H9 (cell line): ENCODE measurements at regions not wholly inside any gene's neighbourhood (a gene's known extent, or its start where the extent isn't known, plus 50 kb on each side); places are given as distances from the start of the nearest gene placed in this dataset.

Experiments
- DNase-seq: peaks from one replicate; pipeline ENCODE4 v3.0.0-alpha.2; 2017
- H2AFZ ChIP-seq: one replicate; pipeline ENCODE4 v1.6.1; 2013; ENCODE audit warnings: mild to moderate bottlenecking, low read length, control low read depth, moderate library complexity
- H2AK5ac ChIP-seq: 2 replicates; pipeline ENCODE4 v1.6.1; 2013; ENCODE audit warnings: low read length, control low read depth, mixed read lengths; ENCODE audit not compliant: insufficient read length
- H2BK120ac ChIP-seq: one replicate; pipeline ENCODE4 v1.6.1; 2013; ENCODE audit warnings: low read depth, mild to moderate bottlenecking, low read length, control low read depth, inconsistent platforms; ENCODE audit not compliant: poor library complexity, severe bottlenecking
- H2BK12ac ChIP-seq: 2 replicates; pipeline ENCODE4 v1.6.1; 2013; ENCODE audit warnings: low read length, control low read depth, mixed read lengths, low read depth; ENCODE audit not compliant: insufficient read length
- H2BK15ac ChIP-seq: 2 replicates; pipeline ENCODE4 v1.6.1; 2013; ENCODE audit warnings: low read depth, low read length, control low read depth
- H2BK20ac ChIP-seq: one replicate; pipeline ENCODE4 v1.6.1; 2013; ENCODE audit warnings: low read depth, mild to moderate bottlenecking, low read length, control low read depth, inconsistent platforms; ENCODE audit not compliant: poor library complexity, severe bottlenecking
- H2BK5ac ChIP-seq: 2 replicates; pipeline ENCODE4 v1.6.1; 2013; ENCODE audit warnings: low read length, control low read depth, mixed read lengths; ENCODE audit not compliant: insufficient read length
- H3K14ac ChIP-seq: 2 replicates; pipeline ENCODE4 v1.6.1; 2013; ENCODE audit warnings: low read length, control low read depth; ENCODE audit not compliant: insufficient read depth
- H3K18ac ChIP-seq: 2 replicates; pipeline ENCODE4 v1.6.1; 2013; ENCODE audit warnings: low read depth, mild to moderate bottlenecking, mixed read lengths, low read length, control low read depth; ENCODE audit not compliant: insufficient read length
- H3K23ac ChIP-seq: 2 replicates; pipeline ENCODE4 v1.6.1; 2013; ENCODE audit warnings: low read length, control low read depth, mixed read lengths, low read depth; ENCODE audit not compliant: insufficient read length
- H3K23me2 ChIP-seq: 2 replicates; pipeline ENCODE4 v1.6.1; 2013; ENCODE audit warnings: low read depth, mild to moderate bottlenecking, mixed read lengths, low read length, control low read depth; ENCODE audit not compliant: insufficient read length, poor library complexity, severe bottlenecking
- H3K27ac ChIP-seq: 2 replicates; pipeline ENCODE4 v1.5.1; 2013; ENCODE audit warnings: low read length, control low read depth, mixed read lengths, low read depth; ENCODE audit not compliant: insufficient read length
- H3K27me3 ChIP-seq: 2 replicates; pipeline ENCODE4 v1.6.1; 2013; ENCODE audit warnings: low read length, control low read depth, inconsistent platforms; ENCODE audit not compliant: insufficient read depth
- H3K4ac ChIP-seq: 2 replicates; pipeline ENCODE4 v1.6.1; 2013; ENCODE audit warnings: low read depth, mild to moderate bottlenecking, control low read depth, inconsistent platforms, low read length, moderate library complexity
- H3K4me1 ChIP-seq: 2 replicates; pipeline ENCODE4 v1.6.1; 2013; ENCODE audit warnings: low read length, control low read depth, inconsistent platforms; ENCODE audit not compliant: insufficient read depth
- H3K4me2 ChIP-seq: 2 replicates; pipeline ENCODE4 v1.6.1; 2013; ENCODE audit warnings: low read length, control low read depth, mixed read lengths; ENCODE audit not compliant: insufficient read length, insufficient read depth
- H3K56ac ChIP-seq: 2 replicates; pipeline ENCODE4 v1.6.1; 2013; ENCODE audit warnings: low read depth, mild to moderate bottlenecking, mixed read lengths, low read length, control low read depth; ENCODE audit not compliant: insufficient read length
- H3K79me1 ChIP-seq: 2 replicates; pipeline ENCODE4 v1.6.1; 2013; ENCODE audit warnings: low read depth, mild to moderate bottlenecking, moderate library complexity, low read length, control low read depth, inconsistent platforms; ENCODE audit not compliant: insufficient read depth, poor library complexity, severe bottlenecking
- H3K79me2 ChIP-seq: 2 replicates; pipeline ENCODE4 v1.6.1; 2013; ENCODE audit warnings: low read length, control low read depth, inconsistent platforms; ENCODE audit not compliant: insufficient read depth
- H3K9ac ChIP-seq: 2 replicates; pipeline ENCODE4 v1.6.1; 2013; ENCODE audit warnings: low read length, control low read depth, mixed read lengths; ENCODE audit not compliant: insufficient read length; ENCODE audit errors: extremely low read depth
- H3K9me3 ChIP-seq: one replicate; pipeline ENCODE4 v1.6.1; 2013; ENCODE audit warnings: low read depth, low read length, inconsistent platforms; ENCODE audit not compliant: control insufficient read depth
- H3T11ph ChIP-seq: one replicate; pipeline ENCODE4 v1.6.1; 2013; ENCODE audit warnings: mild to moderate bottlenecking, low read length, control low read depth, inconsistent platforms
- H4K20me1 ChIP-seq: one replicate; pipeline ENCODE4 v1.6.1; 2013; ENCODE audit not compliant: control insufficient read depth, insufficient read length, insufficient read depth
- H4K5ac ChIP-seq: 2 replicates; pipeline ENCODE4 v1.6.1; 2013; ENCODE audit warnings: low read depth, mild to moderate bottlenecking, mixed read lengths, low read length, control low read depth; ENCODE audit not compliant: insufficient read length
- H4K8ac ChIP-seq: replicated peaks from 2 replicates; pipeline ENCODE4 v1.6.1; 2013; ENCODE audit warnings: low read length, control low read depth, mixed read lengths, low read depth; ENCODE audit not compliant: insufficient read length
- H4K91ac ChIP-seq: 2 replicates; pipeline ENCODE4 v1.6.1; 2013; ENCODE audit warnings: low read depth, mild to moderate bottlenecking, moderate library complexity, mixed read lengths, low read length, control low read depth; ENCODE audit not compliant: insufficient read length
- H3K27ac Mint-ChIP-seq, 3 experiments: 2 replicates in 2 of 3; 3 replicates in 1 of 3; pipeline ENCODE4 v1.8.0; 2020 to 2021; ENCODE audit warnings: mixed read lengths in 3 of 3, mild to moderate bottlenecking in 1 of 3, moderate library complexity in 1 of 3
- H3K27me3 Mint-ChIP-seq: 2 replicates; pipeline ENCODE4 v1.8.0; 2021; ENCODE audit warnings: low read depth, mild to moderate bottlenecking, moderate library complexity, mixed read lengths
- H3K36me3 Mint-ChIP-seq, 3 experiments: 2 replicates in 2 of 3; 3 replicates in 1 of 3; pipeline ENCODE4 v1.8.0; 2020 to 2021; ENCODE audit warnings: low read depth in 3 of 3, mixed read lengths in 3 of 3; ENCODE audit not compliant: insufficient read depth in 1 of 3
- H3K4me1 Mint-ChIP-seq, 2 experiments: 2 replicates each; pipeline ENCODE4 v1.8.0; 2020; ENCODE audit warnings: mixed read lengths in 2 of 2
- H3K4me3 Mint-ChIP-seq, 2 experiments: 2 replicates in 1 of 2; 3 replicates in 1 of 2; pipeline ENCODE4 v1.8.0; 2020 to 2021; ENCODE audit warnings: mild to moderate bottlenecking in 2 of 2, mixed read lengths in 2 of 2, moderate library complexity in 1 of 2
- H3K9me3 Mint-ChIP-seq, 2 experiments: 2 replicates in 1 of 2; 3 replicates in 1 of 2; pipeline ENCODE4 v1.8.0; 2020; ENCODE audit warnings: mild to moderate bottlenecking in 2 of 2, mixed read lengths in 2 of 2, moderate library complexity in 1 of 2
- CTCF ChIP-seq: fragments of 200-600 bp; sonication (generic); conservative IDR thresholded peaks from 3 replicates; pipeline ENCODE4 v1.8.0; 2021; ENCODE audit warnings: antibody characterized with exemption, mild to moderate bottlenecking
- WGBS: extraction: QIAGEN DNeasy Blood & Tissue Kit; methylation state at CpG from one replicate; pipeline ENCODE4 v1.1.7; 2013; ENCODE audit warnings: missing lambda C conversion rate, low lambda C conversion rate, mixed read lengths; ENCODE audit not compliant: insufficient read length; ENCODE audit errors: extremely low coverage; 5-methylcytosine and 5-hydroxymethylcytosine counted together

GRCh38 chr15:58298879-58299850 lies 132.6 kb upstream of the LIPC start:
- Histone ChIP-seq H3K56ac (no peak overlapping the region), H3K4ac (no peak overlapping the region), H3K4me2 (no peak overlapping the region)

More at GRCh38 chr15:58298879-58299850, 132.6 kb upstream of the LIPC start:
- Mint-ChIP-seq H3K36me3 (peaks cover 8 to 18% (median 13%) of the 10 kb centered on the region in 3 experiments), H3K27me3 (no peaks in the 10 kb centered on the region; the same call in 1 of the 2 replicates), H3K4me1 (peaks cover 21 to 28% of the 10 kb centered on the region in 2 experiments), H3K4me3 (no peak overlapping the region), H3K9me3 (peaks cover 15 to 24% of the 10 kb centered on the region in 2 experiments), H3K27ac (peak overlapping the region in 1 of 3 experiments; percentile 78; a peak in 1 of 7 replicates)
- no CpG with 5 or more reads among the region's 10 CpGs for WGBS
- Histone ChIP-seq H3K14ac (no peak overlapping the region), H3K23me2 (no peaks in the 10 kb centered on the region), H4K20me1 (no peaks in the 10 kb centered on the region), H3K23ac (no peak overlapping the region), H3K27me3 (no peaks in the 10 kb centered on the region), H2BK5ac (no peak overlapping the region), H3K79me2 (no peaks in the 10 kb centered on the region), H3K9ac (no peak overlapping the region), H4K8ac (no peak overlapping the region), H3K79me1 (no peaks in the 10 kb centered on the region), H3K18ac (no peak overlapping the region), H3K9me3 (no peaks in the 10 kb centered on the region), H2AK5ac (no peak overlapping the region), H2AFZ (no peak overlapping the region), H4K5ac (no peak overlapping the region), H2BK20ac (no peak overlapping the region), H3K4me1 (peaks cover 2% of the 10 kb centered on the region; the same call in 1 of the 2 replicates), H3T11ph (no peak overlapping the region), H2BK12ac (no peak overlapping the region), H3K27ac (no peak overlapping the region), H2BK120ac (no peak overlapping the region), H4K91ac (no peak overlapping the region), H2BK15ac (no peak overlapping the region)
- no peak for TF ChIP-seq CTCF
- no peak for DNase-seq
